H9 (cell line): ENCODE measurements at regions not wholly inside any gene's neighbourhood (a gene's known extent, or its start where the extent isn't known, plus 50 kb on each side); places are given as distances from the start of the nearest gene placed in this dataset.

Source experiments
- DNase-seq: peaks from one replicate; pipeline ENCODE4 v3.0.0-alpha.2; 2017
- H2AFZ ChIP-seq: one replicate; pipeline ENCODE4 v1.6.1; 2013; ENCODE audit warnings: mild to moderate bottlenecking, low read length, control low read depth, moderate library complexity
- H2AK5ac ChIP-seq: 2 replicates; pipeline ENCODE4 v1.6.1; 2013; ENCODE audit warnings: low read length, control low read depth, mixed read lengths; ENCODE audit not compliant: insufficient read length
- H2BK120ac ChIP-seq: one replicate; pipeline ENCODE4 v1.6.1; 2013; ENCODE audit warnings: low read depth, mild to moderate bottlenecking, low read length, control low read depth, inconsistent platforms; ENCODE audit not compliant: poor library complexity, severe bottlenecking
- H2BK12ac ChIP-seq: 2 replicates; pipeline ENCODE4 v1.6.1; 2013; ENCODE audit warnings: low read length, control low read depth, mixed read lengths, low read depth; ENCODE audit not compliant: insufficient read length
- H2BK15ac ChIP-seq: 2 replicates; pipeline ENCODE4 v1.6.1; 2013; ENCODE audit warnings: low read depth, low read length, control low read depth
- H2BK20ac ChIP-seq: one replicate; pipeline ENCODE4 v1.6.1; 2013; ENCODE audit warnings: low read depth, mild to moderate bottlenecking, low read length, control low read depth, inconsistent platforms; ENCODE audit not compliant: poor library complexity, severe bottlenecking
- H2BK5ac ChIP-seq: 2 replicates; pipeline ENCODE4 v1.6.1; 2013; ENCODE audit warnings: low read length, control low read depth, mixed read lengths; ENCODE audit not compliant: insufficient read length
- H3K14ac ChIP-seq: 2 replicates; pipeline ENCODE4 v1.6.1; 2013; ENCODE audit warnings: low read length, control low read depth; ENCODE audit not compliant: insufficient read depth
- H3K18ac ChIP-seq: 2 replicates; pipeline ENCODE4 v1.6.1; 2013; ENCODE audit warnings: low read depth, mild to moderate bottlenecking, mixed read lengths, low read length, control low read depth; ENCODE audit not compliant: insufficient read length
- H3K23ac ChIP-seq: 2 replicates; pipeline ENCODE4 v1.6.1; 2013; ENCODE audit warnings: low read length, control low read depth, mixed read lengths, low read depth; ENCODE audit not compliant: insufficient read length
- H3K23me2 ChIP-seq: 2 replicates; pipeline ENCODE4 v1.6.1; 2013; ENCODE audit warnings: low read depth, mild to moderate bottlenecking, mixed read lengths, low read length, control low read depth; ENCODE audit not compliant: insufficient read length, poor library complexity, severe bottlenecking
- H3K27ac ChIP-seq: 2 replicates; pipeline ENCODE4 v1.5.1; 2013; ENCODE audit warnings: low read length, control low read depth, mixed read lengths, low read depth; ENCODE audit not compliant: insufficient read length
- H3K27me3 ChIP-seq: 2 replicates; pipeline ENCODE4 v1.6.1; 2013; ENCODE audit warnings: low read length, control low read depth, inconsistent platforms; ENCODE audit not compliant: insufficient read depth
- H3K4ac ChIP-seq: 2 replicates; pipeline ENCODE4 v1.6.1; 2013; ENCODE audit warnings: low read depth, mild to moderate bottlenecking, control low read depth, inconsistent platforms, low read length, moderate library complexity
- H3K4me1 ChIP-seq: 2 replicates; pipeline ENCODE4 v1.6.1; 2013; ENCODE audit warnings: low read length, control low read depth, inconsistent platforms; ENCODE audit not compliant: insufficient read depth
- H3K4me2 ChIP-seq: 2 replicates; pipeline ENCODE4 v1.6.1; 2013; ENCODE audit warnings: low read length, control low read depth, mixed read lengths; ENCODE audit not compliant: insufficient read length, insufficient read depth
- H3K56ac ChIP-seq: 2 replicates; pipeline ENCODE4 v1.6.1; 2013; ENCODE audit warnings: low read depth, mild to moderate bottlenecking, mixed read lengths, low read length, control low read depth; ENCODE audit not compliant: insufficient read length
- H3K79me1 ChIP-seq: 2 replicates; pipeline ENCODE4 v1.6.1; 2013; ENCODE audit warnings: low read depth, mild to moderate bottlenecking, moderate library complexity, low read length, control low read depth, inconsistent platforms; ENCODE audit not compliant: insufficient read depth, poor library complexity, severe bottlenecking
- H3K79me2 ChIP-seq: 2 replicates; pipeline ENCODE4 v1.6.1; 2013; ENCODE audit warnings: low read length, control low read depth, inconsistent platforms; ENCODE audit not compliant: insufficient read depth
- H3K9ac ChIP-seq: 2 replicates; pipeline ENCODE4 v1.6.1; 2013; ENCODE audit warnings: low read length, control low read depth, mixed read lengths; ENCODE audit not compliant: insufficient read length; ENCODE audit errors: extremely low read depth
- H3K9me3 ChIP-seq: one replicate; pipeline ENCODE4 v1.6.1; 2013; ENCODE audit warnings: low read depth, low read length, inconsistent platforms; ENCODE audit not compliant: control insufficient read depth
- H3T11ph ChIP-seq: one replicate; pipeline ENCODE4 v1.6.1; 2013; ENCODE audit warnings: mild to moderate bottlenecking, low read length, control low read depth, inconsistent platforms
- H4K20me1 ChIP-seq: one replicate; pipeline ENCODE4 v1.6.1; 2013; ENCODE audit not compliant: control insufficient read depth, insufficient read length, insufficient read depth
- H4K5ac ChIP-seq: 2 replicates; pipeline ENCODE4 v1.6.1; 2013; ENCODE audit warnings: low read depth, mild to moderate bottlenecking, mixed read lengths, low read length, control low read depth; ENCODE audit not compliant: insufficient read length
- H4K8ac ChIP-seq: replicated peaks from 2 replicates; pipeline ENCODE4 v1.6.1; 2013; ENCODE audit warnings: low read length, control low read depth, mixed read lengths, low read depth; ENCODE audit not compliant: insufficient read length
- H4K91ac ChIP-seq: 2 replicates; pipeline ENCODE4 v1.6.1; 2013; ENCODE audit warnings: low read depth, mild to moderate bottlenecking, moderate library complexity, mixed read lengths, low read length, control low read depth; ENCODE audit not compliant: insufficient read length
- H3K27ac Mint-ChIP-seq, 3 experiments: 2 replicates in 2 of 3; 3 replicates in 1 of 3; pipeline ENCODE4 v1.8.0; 2020 to 2021; ENCODE audit warnings: mixed read lengths in 3 of 3, mild to moderate bottlenecking in 1 of 3, moderate library complexity in 1 of 3
- H3K27me3 Mint-ChIP-seq: 2 replicates; pipeline ENCODE4 v1.8.0; 2021; ENCODE audit warnings: low read depth, mild to moderate bottlenecking, moderate library complexity, mixed read lengths
- H3K36me3 Mint-ChIP-seq, 3 experiments: 2 replicates in 2 of 3; 3 replicates in 1 of 3; pipeline ENCODE4 v1.8.0; 2020 to 2021; ENCODE audit warnings: low read depth in 3 of 3, mixed read lengths in 3 of 3; ENCODE audit not compliant: insufficient read depth in 1 of 3
- H3K4me1 Mint-ChIP-seq, 2 experiments: 2 replicates each; pipeline ENCODE4 v1.8.0; 2020; ENCODE audit warnings: mixed read lengths in 2 of 2
- H3K4me3 Mint-ChIP-seq, 2 experiments: 2 replicates in 1 of 2; 3 replicates in 1 of 2; pipeline ENCODE4 v1.8.0; 2020 to 2021; ENCODE audit warnings: mild to moderate bottlenecking in 2 of 2, mixed read lengths in 2 of 2, moderate library complexity in 1 of 2
- H3K9me3 Mint-ChIP-seq, 2 experiments: 2 replicates in 1 of 2; 3 replicates in 1 of 2; pipeline ENCODE4 v1.8.0; 2020; ENCODE audit warnings: mild to moderate bottlenecking in 2 of 2, mixed read lengths in 2 of 2, moderate library complexity in 1 of 2
- CTCF ChIP-seq: fragments of 200-600 bp; sonication (generic); conservative IDR thresholded peaks from 3 replicates; pipeline ENCODE4 v1.8.0; 2021; ENCODE audit warnings: antibody characterized with exemption, mild to moderate bottlenecking
- WGBS: extraction: QIAGEN DNeasy Blood & Tissue Kit; methylation state at CpG from one replicate; pipeline ENCODE4 v1.1.7; 2013; ENCODE audit warnings: missing lambda C conversion rate, low lambda C conversion rate, mixed read lengths; ENCODE audit not compliant: insufficient read length; ENCODE audit errors: extremely low coverage; 5-methylcytosine and 5-hydroxymethylcytosine counted together

GRCh38 chr20:51210084-51210483 lies 187.2 kb upstream of the KCNG1 start:
- Histone ChIP-seq H4K20me1 (no peaks in the 10 kb centered on the region), H3K9me3 (no peaks in the 10 kb centered on the region), H3K18ac (no peak overlapping the region), H2BK20ac (no peak overlapping the region), H2BK5ac (no peak overlapping the region), H3K27me3 (no peaks in the 10 kb centered on the region), H2BK12ac (no peak overlapping the region), H3K14ac (no peak overlapping the region), H4K5ac (no peak overlapping the region), H3K79me2 (no peaks in the 10 kb centered on the region), H3K79me1 (no peaks in the 10 kb centered on the region), H3K4me1 (no peaks in the 10 kb centered on the region), H3K9ac (no peak overlapping the region), H2AK5ac (no peak overlapping the region), H3K27ac (no peak overlapping the region), H3K4me2 (no peak overlapping the region), H3K23ac (no peak overlapping the region), H2AFZ (no peak overlapping the region), H3K23me2 (no peaks in the 10 kb centered on the region), H2BK120ac (no peak overlapping the region), H3T11ph (no peak overlapping the region), H3K56ac (no peak overlapping the region), H3K4ac (no peak overlapping the region), H4K8ac (no peak overlapping the region), H2BK15ac (no peak overlapping the region), H4K91ac (no peak overlapping the region)
- WGBS = no CpG with 5 or more reads among the region's 1 CpG
- H3K27me3 Mint-ChIP-seq = peaks cover 16% of the 10 kb centered on the region
- no peak for TF ChIP-seq CTCF
- no peak for DNase-seq
- no peak overlapping the region for H3K4me3 Mint-ChIP-seq
- H3K27ac Mint-ChIP-seq = no peak overlapping the region
- peaks cover 10 to 21% of the 10 kb centered on the region in 2 experiments for H3K4me1 Mint-ChIP-seq
- H3K36me3 Mint-ChIP-seq = no peaks in the 10 kb centered on the region
- H3K9me3 Mint-ChIP-seq = no peaks in the 10 kb centered on the region; a peak in 2 of 5 replicates
